HG02938 (cell line): ENCODE measurements at regions not wholly inside any gene's neighbourhood (a gene's known extent, or its start where the extent isn't known, plus 50 kb on each side); places are given as distances from the start of the nearest gene placed in this dataset.
"Not testable (repeated sequence)": the region's sequence is repeated elsewhere in the genome, so short reads cannot be mapped to it uniquely, and the experiment has no call there.

Experiments used
- ATAC-seq: cut with Tn5 transposase; IDR thresholded peaks from one replicate; pipeline ENCODE4 v1.9.1; 2021; ENCODE audit warnings: mild to moderate bottlenecking, moderate library complexity; ENCODE audit not compliant: unreplicated experiment

DNA sequence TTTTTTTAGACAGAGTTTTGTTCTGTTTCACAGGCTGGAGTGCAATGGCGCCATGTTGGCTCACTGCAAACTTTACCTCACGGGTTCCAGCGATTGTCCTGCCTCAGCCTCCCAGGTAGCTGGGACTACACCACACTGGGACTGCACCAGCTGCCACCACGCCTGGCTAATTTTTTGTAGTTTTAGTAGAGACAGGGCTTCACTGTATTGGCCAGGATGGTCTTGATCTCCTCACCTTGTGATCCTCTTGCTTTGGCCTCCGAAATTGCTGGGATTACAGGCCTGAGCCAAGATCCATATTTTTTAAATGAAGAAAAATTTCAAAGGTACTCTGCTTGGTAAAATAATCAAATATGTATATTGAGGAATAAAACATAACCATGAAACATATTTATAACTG lies 195.8 kb upstream of the TPTE start:
- ATAC-seq: peak; percentile 79

- not testable (repeated sequence) for ATAC-seq
Observed at GRCh38 chr21:10326146-10326545, 195.2 kb upstream of the TPTE start.

GRCh38 chr21:10328646-10329045 lies 192.7 kb upstream of the TPTE start:
- not testable (repeated sequence) for ATAC-seq

- not testable (repeated sequence) for ATAC-seq
Observed at GRCh38 chr21:10330641-10331119, 190.7 kb upstream of the TPTE start.

- not testable (repeated sequence) for ATAC-seq
Observed at GRCh38 chr21:10331134-10331533, 190.2 kb upstream of the TPTE start.

DNA sequence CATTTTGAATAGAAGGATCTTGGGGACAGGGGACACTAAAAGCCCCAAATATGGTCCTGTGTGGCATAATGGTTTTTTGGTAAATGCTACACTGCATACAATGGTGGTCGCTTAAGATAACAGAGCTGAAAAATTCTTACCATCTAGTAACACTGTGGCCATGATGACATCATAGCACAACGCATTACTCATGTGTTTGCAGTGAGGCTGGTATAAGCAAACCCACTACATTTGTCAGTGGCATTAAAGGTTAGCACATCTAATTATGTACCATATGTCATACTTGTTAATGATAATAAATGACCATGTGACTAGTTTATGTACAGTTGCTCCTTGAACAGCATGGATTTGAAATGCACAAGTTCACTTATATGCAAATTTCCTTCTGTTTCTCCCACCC lies 188.4 kb upstream of the TPTE start:
- not testable (repeated sequence) for ATAC-seq

- ATAC-seq: not testable (repeated sequence)
Observed at GRCh38 chr21:10334391-10334790, 187.0 kb upstream of the TPTE start.

DNA sequence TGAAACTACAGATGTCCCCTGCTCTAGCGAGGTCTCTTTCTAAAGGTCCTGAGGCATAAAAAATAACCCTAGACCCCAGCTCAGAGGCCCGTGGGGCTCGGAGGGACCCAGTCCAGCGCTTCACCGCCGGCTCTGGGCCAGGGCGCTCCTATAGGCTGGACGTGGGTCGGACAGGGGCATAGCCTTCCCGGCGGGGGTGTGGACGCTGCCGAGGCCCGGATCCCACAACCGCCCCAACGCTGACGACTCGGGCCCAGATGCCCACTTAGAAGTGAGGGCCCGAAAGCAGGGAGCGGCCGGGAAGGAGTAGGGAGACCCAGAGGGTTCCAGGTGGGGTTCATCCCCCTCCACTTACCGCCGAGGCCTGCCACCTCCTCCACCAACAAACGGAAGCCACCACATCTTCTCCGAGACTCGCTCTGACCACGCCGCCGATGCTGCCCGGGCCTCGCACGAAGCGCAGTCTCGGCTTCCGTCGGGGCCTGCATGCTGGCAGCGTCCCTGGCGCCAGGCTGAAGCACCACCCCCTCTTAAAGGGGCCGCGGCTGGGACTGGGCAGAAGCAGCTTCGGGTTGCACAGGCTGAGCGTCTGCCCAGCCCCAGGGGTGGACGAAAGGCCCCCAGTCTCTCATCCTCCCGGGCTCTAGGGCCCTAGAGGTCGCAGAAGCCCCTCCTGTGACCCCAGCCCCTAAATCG lies 179.0 kb upstream of the TPTE start:
- peak; percentile 42 for ATAC-seq

DNA sequence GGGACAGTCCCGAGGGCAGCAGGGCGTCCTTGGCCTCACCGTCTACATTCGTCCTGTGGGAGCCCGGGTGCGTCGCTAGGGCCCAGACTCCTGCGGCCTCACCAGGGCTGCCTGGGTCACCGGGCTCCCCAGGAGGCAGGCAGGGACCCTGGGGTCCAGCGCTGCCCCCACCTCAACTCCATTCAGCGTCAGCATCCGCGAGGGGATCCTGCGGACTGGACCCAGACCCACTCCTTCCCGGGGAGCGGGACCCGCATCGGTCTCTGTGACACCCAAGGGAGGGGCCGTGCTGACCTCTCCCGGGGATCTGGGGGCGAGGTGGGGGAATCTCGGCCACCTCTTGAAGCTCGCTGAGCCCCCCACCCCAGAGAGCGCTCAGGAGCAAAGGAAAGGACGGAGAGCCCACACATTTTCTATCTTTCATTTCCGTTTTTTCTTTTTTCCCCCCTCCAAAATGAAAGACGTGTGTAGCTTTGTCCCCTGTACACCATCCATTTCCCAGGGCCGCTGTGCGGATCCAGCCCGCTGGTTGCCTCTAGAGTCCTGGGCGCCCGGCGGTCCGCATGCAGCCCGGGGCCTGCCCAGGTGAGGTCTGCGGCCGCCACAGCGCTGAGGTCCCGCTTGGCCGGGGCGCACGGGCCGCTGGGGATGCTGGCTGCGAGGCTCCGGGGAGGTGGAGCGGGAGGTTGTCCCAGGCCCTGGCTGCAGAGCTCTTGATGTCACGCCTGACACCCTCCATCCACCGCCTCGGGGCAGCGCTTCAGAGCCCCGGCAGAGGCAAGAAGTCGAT lies 178.0 kb upstream of the TPTE start:
- not testable (repeated sequence) for ATAC-seq

- not testable (repeated sequence) for ATAC-seq
Observed at GRCh38 chr21:10344266-10344665, 177.1 kb upstream of the TPTE start.

- not testable (repeated sequence) for ATAC-seq
Observed at GRCh38 chr21:10345178-10345612, 176.2 kb upstream of the TPTE start.

DNA sequence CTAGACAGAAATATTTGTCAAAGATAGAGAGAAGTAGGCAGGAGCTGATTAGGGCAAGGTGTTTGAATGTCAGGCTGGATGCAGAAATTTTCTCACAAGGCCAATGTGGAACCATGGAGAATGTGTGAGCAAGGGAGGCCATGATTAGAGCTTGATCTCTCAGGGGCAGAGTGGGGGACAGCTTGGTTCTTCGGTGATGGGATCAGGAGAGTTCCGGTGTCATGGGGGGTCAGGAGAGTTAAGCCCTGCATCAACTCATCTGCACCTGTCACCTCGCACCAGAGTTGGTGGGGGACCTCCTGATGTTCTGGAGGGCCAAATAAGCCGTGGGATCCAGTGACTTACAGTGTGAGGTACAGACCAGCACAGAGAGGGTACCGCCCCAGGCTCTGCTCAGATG lies 175.1 kb upstream of the TPTE start:
- not testable (repeated sequence) for ATAC-seq

DNA sequence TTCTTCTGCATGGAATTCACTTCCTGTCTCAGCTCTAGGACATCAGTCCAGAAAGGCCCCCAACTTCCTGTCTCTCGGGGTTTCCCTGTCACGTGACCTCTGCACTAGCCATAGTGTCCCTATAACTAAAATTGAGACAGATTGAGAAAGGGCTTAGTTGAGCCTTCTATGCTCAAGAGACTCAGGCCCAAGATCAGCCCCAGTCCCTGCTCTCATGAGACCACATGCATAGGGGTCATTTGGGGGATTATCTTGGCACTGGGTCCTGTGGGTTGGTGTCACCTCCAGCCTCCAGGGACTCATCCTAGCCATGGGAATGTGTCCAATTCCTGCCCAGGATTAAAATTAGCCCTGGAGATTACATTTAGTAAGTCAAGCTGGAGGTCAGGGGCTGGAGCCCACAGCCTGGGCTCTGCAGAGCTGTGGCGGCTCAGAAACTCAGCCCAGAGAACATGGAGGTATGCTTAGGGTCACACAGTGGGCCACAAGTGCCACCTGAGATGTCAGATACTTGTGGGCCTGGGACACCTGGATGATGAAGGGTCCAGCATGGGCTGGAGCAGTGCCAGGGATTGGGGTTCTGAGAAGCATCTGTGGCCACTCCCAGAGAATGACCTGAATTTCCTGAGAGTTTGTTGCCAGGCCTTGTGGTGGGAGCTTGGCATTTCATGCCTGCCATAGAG lies 174.3 kb upstream of the TPTE start:
- not testable (repeated sequence) for ATAC-seq

- ATAC-seq: not testable (repeated sequence)
Observed at GRCh38 chr21:10347675-10348074, 173.7 kb upstream of the TPTE start.

- ATAC-seq: not testable (repeated sequence)
Observed at GRCh38 chr21:10348150-10348549, 173.2 kb upstream of the TPTE start.

DNA sequence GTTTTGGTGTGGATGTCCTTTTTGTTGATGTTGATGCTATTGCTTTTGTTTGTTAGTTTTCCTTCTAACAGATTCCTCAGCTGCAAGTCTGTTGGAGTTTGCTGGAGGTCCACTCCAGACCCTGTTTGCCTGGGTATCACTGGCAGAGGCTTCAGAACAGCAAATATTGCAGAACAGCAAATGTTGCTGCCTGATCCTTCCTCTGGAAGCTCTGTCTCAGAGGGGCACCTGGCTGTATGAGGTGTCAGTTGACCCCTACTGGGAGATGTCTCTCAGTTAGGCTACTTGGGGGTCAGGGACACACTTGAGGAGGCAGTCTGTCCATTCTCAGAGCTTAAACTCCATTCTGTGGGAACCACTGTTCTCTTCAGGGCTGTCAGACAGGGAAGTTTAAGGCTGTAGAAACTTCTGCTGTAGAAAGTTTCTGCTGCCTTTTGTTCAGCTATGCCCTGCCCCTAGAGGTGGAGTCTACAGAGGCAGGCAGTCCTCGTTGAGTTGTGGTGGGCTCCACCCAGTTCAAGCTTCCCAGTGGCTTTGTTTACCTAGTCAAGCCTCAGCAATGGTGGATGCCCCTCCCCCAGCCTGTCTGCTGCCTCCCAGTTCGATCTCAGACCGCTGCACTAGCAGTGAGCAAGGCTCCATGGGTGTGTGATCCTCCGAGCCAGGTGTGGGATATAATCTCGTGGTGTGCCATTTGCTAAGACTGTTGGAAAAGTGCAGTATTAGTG lies 166.4 kb upstream of the TPTE start:
- not testable (repeated sequence) for ATAC-seq

DNA sequence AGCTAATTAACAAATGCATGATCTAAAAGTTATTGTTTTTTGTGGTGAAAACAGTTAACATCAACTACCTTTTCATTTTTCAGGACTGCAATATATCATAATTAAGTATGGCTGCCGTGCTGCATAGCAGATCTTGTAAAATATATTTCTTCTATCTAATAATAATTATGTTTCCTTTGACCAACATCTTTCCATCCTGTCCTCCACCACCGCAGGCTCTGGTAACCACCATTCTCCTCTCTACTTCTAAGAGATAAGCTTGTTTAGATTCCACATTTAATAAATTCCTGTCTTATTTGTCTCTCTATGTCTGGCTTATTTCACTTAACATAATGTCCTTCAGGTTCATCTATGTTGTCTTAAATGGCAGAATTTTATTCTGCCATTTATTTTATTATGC lies 162.3 kb upstream of the TPTE start:
- not testable (repeated sequence) for ATAC-seq

DNA sequence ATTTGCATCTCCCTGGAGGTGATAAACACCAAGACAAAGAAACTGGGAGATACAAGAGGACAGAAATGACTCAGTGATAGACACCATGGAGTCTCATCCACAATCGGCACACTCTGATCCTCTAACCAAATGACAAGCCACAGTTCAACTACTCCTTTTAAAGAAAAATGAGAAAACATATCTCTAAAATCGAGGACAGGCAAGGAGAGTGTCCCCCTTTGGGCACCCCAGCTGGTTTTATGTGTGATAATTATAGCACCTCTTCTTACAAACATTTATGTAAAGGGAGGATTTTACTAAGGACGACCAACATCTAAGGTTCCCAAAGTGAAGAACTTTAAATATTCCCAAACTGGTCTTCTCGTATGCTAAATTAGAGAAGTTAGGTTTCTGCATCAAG lies 161.5 kb upstream of the TPTE start:
- ATAC-seq: not testable (repeated sequence)

GRCh38 chr21:10361214-10361736 lies 160.1 kb upstream of the TPTE start:
- not testable (repeated sequence) for ATAC-seq

DNA sequence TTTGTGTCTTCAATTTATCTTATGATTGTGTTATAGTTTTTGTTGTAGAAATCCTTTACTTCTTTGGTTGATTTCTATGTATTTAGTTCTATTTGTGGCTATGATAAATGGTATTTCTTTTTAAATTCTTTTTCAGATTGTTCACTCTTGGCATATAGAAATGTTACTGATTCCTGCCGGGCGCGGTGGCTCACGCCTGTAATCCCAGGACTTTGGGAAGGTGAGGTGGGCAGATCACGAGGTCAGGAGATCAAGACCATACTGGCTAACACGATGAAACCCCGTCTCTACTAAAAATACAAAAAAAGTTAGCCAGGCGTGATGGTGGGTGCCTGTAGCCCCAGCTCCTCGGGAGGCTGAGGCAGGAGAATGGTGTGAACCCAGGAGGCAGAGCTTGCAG lies 158.6 kb upstream of the TPTE start:
- ATAC-seq: not testable (repeated sequence)
